ENCODE measurements at regions not wholly inside any gene's neighbourhood (a gene's known extent, or its start where the extent isn't known, plus 50 kb on each side); places are given as distances from the start of the nearest gene placed in this dataset.

- H3K9me3 Mint-ChIP-seq, result peaks cover 4 to 22% (median 6%) of the 10 kb centered on the region in 7 donors
- no peak overlapping the region for H3K27ac Mint-ChIP-seq
- no peak overlapping the region for H3K4me3 Mint-ChIP-seq
- peaks cover 4 to 8% of the 10 kb centered on the region in 2 donors for H3K36me3 Mint-ChIP-seq
- DNase-seq, result no peak
- H3K4me1 Mint-ChIP-seq, result peaks cover 5 to 7% (median 6%) of the 10 kb centered on the region in 3 donors
- no peak for ATAC-seq (ENCODE audit: low read depth in 2 of 2)
- H3K27me3 Mint-ChIP-seq, result no peaks in the 10 kb centered on the region
Observed at GRCh38 chr2:181157326-181157725, 176.9 kb downstream of the UBE2E3 start.

GRCh38 chr2:181158427-181158826, 178.0 kb downstream of the UBE2E3 start:
- no peaks in the 10 kb centered on the region for H3K27me3 Mint-ChIP-seq
- peaks cover 4 to 22% (median 6%) of the 10 kb centered on the region in 7 donors for H3K9me3 Mint-ChIP-seq
- peaks cover 4 to 8% of the 10 kb centered on the region in 2 donors for H3K36me3 Mint-ChIP-seq
- peaks cover 3 to 5% (median 5%) of the 10 kb centered on the region in 3 donors for H3K4me1 Mint-ChIP-seq
- DNase-seq (no peak), ATAC-seq (ENCODE audit: low read depth in 2 of 2) (no peak)
- no peak overlapping the region for H3K27ac Mint-ChIP-seq
- H3K4me3 Mint-ChIP-seq, result no peak overlapping the region

- no peak for ATAC-seq (ENCODE audit: low read depth in 2 of 2)
- peak overlapping the region in 1 of 6 donors; percentile 19 for H3K27ac Mint-ChIP-seq
- H3K27me3 Mint-ChIP-seq, result no peaks in the 10 kb centered on the region
- H3K36me3 Mint-ChIP-seq, result peaks cover 2 to 4% of the 10 kb centered on the region in 2 donors
- no peak overlapping the region for H3K4me3 Mint-ChIP-seq
- peaks cover 17 to 33% (median 32%) of the 10 kb centered on the region in 3 donors for H3K4me1 Mint-ChIP-seq
- H3K9me3 Mint-ChIP-seq, result peaks cover under 1 to 9% (median 8%) of the 10 kb centered on the region in 7 donors
- no peak for DNase-seq
Observed at GRCh38 chr2:181161615-181162014, 181.2 kb downstream of the UBE2E3 start.

GRCh38 chr2:181163139-181163538, 182.7 kb downstream of the UBE2E3 start:
- peaks cover 20 to 36% (median 32%) of the 10 kb centered on the region in 3 donors for H3K4me1 Mint-ChIP-seq
- H3K4me3 Mint-ChIP-seq, result no peak overlapping the region
- peaks cover 0 to 9% (median 5%) of the 10 kb centered on the region in 7 donors for H3K9me3 Mint-ChIP-seq
- H3K27me3 Mint-ChIP-seq, result no peaks in the 10 kb centered on the region
- ATAC-seq (ENCODE audit: low read depth in 2 of 2) (peak in 1 of 2 donors; percentile 20), DNase-seq (no peak)
- H3K27ac Mint-ChIP-seq, result peak overlapping the region in 3 of 6 donors; percentile 17 to 84 (median 44)
- H3K36me3 Mint-ChIP-seq, result peaks cover 0 to 8% of the 10 kb centered on the region in 2 donors

GRCh38 chr2:181163691-181164090, 183.3 kb downstream of the UBE2E3 start:
- Mint-ChIP-seq H3K4me3 (no peak overlapping the region), H3K36me3 (peaks cover 0 to 8% of the 10 kb centered on the region in 2 donors), H3K4me1 (peaks cover 20 to 36% (median 32%) of the 10 kb centered on the region in 3 donors), H3K27me3 (no peaks in the 10 kb centered on the region), H3K9me3 (peaks cover 0 to 9% (median 5%) of the 10 kb centered on the region in 7 donors), H3K27ac (peak overlapping the region in 2 of 6 donors; percentile 30 to 76)
- ATAC-seq (ENCODE audit: low read depth in 2 of 2) (no peak), DNase-seq (no peak)

- Mint-ChIP-seq H3K27ac (peak overlapping the region in 4 of 6 donors; percentile 18 to 81 (median 72)), H3K9me3 (peaks cover 0 to 9% (median 5%) of the 10 kb centered on the region in 7 donors), H3K4me3 (peak overlapping the region in 6 of 8 donors; percentile 4 to 78 (median 32)), H3K4me1 (peaks cover 20 to 36% (median 32%) of the 10 kb centered on the region in 3 donors), H3K27me3 (no peaks in the 10 kb centered on the region), H3K36me3 (peaks cover 0 to 8% of the 10 kb centered on the region in 2 donors)
- peak; percentile 11 for DNase-seq
- peak; percentile 70 to 71 for ATAC-seq (ENCODE audit: low read depth in 2 of 2)
Observed at GRCh38 chr2:181164699-181165098, 184.3 kb downstream of the UBE2E3 start.

- Mint-ChIP-seq H3K27me3 (no peaks in the 10 kb centered on the region), H3K27ac (peak overlapping the region in 4 of 6 donors; percentile 18 to 79 (median 51)), H3K4me3 (peak overlapping the region in 6 of 8 donors; percentile 27 to 79 (median 47)), H3K4me1 (peaks cover 20 to 36% (median 32%) of the 10 kb centered on the region in 3 donors), H3K36me3 (peaks cover 0 to 8% of the 10 kb centered on the region in 2 donors), H3K9me3 (peaks cover 0 to 9% (median 5%) of the 10 kb centered on the region in 7 donors)
- DNase-seq (no peak), ATAC-seq (ENCODE audit: low read depth in 2 of 2) (peak; percentile 51 to 61)
Observed at GRCh38 chr2:181165199-181165868, 184.9 kb downstream of the UBE2E3 start.

GRCh38 chr2:181169503-181169902, 189.1 kb downstream of the UBE2E3 start:
- ATAC-seq (ENCODE audit: low read depth in 2 of 2), result no peak
- no peaks in the 10 kb centered on the region for H3K27me3 Mint-ChIP-seq
- H3K4me3 Mint-ChIP-seq, result no peak overlapping the region
- no peak for DNase-seq
- peaks cover 0 to 9% (median 5%) of the 10 kb centered on the region in 7 donors for H3K9me3 Mint-ChIP-seq
- no peak overlapping the region for H3K27ac Mint-ChIP-seq
- H3K36me3 Mint-ChIP-seq, result peaks cover 0 to 8% of the 10 kb centered on the region in 2 donors
- peaks cover 15 to 24% (median 18%) of the 10 kb centered on the region in 3 donors for H3K4me1 Mint-ChIP-seq

GRCh38 chr2:181170256-181170655, 189.9 kb downstream of the UBE2E3 start:
- Mint-ChIP-seq H3K4me1 (peaks cover 11 to 16% (median 12%) of the 10 kb centered on the region in 3 donors), H3K4me3 (no peak overlapping the region), H3K9me3 (peaks cover 0 to 8% (median 5%) of the 10 kb centered on the region in 7 donors), H3K36me3 (peaks cover 0 to 8% of the 10 kb centered on the region in 2 donors), H3K27me3 (no peaks in the 10 kb centered on the region), H3K27ac (no peak overlapping the region)
- DNase-seq (no peak), ATAC-seq (ENCODE audit: low read depth in 2 of 2) (no peak)

GRCh38 chr2:181172676-181173075, 192.3 kb downstream of the UBE2E3 start:
- peaks cover 0 to 5% (median 0%) of the 10 kb centered on the region in 7 donors for H3K9me3 Mint-ChIP-seq
- no peaks in the 10 kb centered on the region for H3K27me3 Mint-ChIP-seq
- H3K36me3 Mint-ChIP-seq, result peaks cover 0 to 3% of the 10 kb centered on the region in 2 donors
- H3K27ac Mint-ChIP-seq, result no peak overlapping the region
- peaks cover 0 to 1% (median 0%) of the 10 kb centered on the region in 3 donors for H3K4me1 Mint-ChIP-seq
- H3K4me3 Mint-ChIP-seq, result no peak overlapping the region
- ATAC-seq (ENCODE audit: low read depth in 2 of 2) (no peak), DNase-seq (no peak)

GRCh38 chr2:181174611-181175580, 194.5 kb downstream of the UBE2E3 start:
- Mint-ChIP-seq H3K36me3 (no peaks in the 10 kb centered on the region), H3K4me3 (no peak overlapping the region), H3K27me3 (no peaks in the 10 kb centered on the region), H3K9me3 (no peaks in the 10 kb centered on the region), H3K4me1 (no peaks in the 10 kb centered on the region), H3K27ac (no peak overlapping the region)
- ATAC-seq (ENCODE audit: low read depth in 2 of 2), result no peak
- no peak for DNase-seq

- no peak overlapping the region for H3K4me3 Mint-ChIP-seq
- H3K4me1 Mint-ChIP-seq, result no peaks in the 10 kb centered on the region
- peak overlapping the region in 1 of 6 donors; percentile 66 for H3K27ac Mint-ChIP-seq
- no peaks in the 10 kb centered on the region for H3K9me3 Mint-ChIP-seq
- H3K27me3 Mint-ChIP-seq, result no peaks in the 10 kb centered on the region
- no peak for DNase-seq
- no peaks in the 10 kb centered on the region for H3K36me3 Mint-ChIP-seq
- no peak for ATAC-seq (ENCODE audit: low read depth in 2 of 2)
Observed at GRCh38 chr2:181176540-181176939, 196.1 kb downstream of the UBE2E3 start.

GRCh38 chr2:181177376-181177775, 197.0 kb downstream of the UBE2E3 start:
- no peaks in the 10 kb centered on the region for H3K36me3 Mint-ChIP-seq
- no peak for ATAC-seq (ENCODE audit: low read depth in 2 of 2)
- no peaks in the 10 kb centered on the region for H3K27me3 Mint-ChIP-seq
- no peaks in the 10 kb centered on the region for H3K9me3 Mint-ChIP-seq
- no peak for DNase-seq
- no peak overlapping the region for H3K4me3 Mint-ChIP-seq
- H3K27ac Mint-ChIP-seq, result no peak overlapping the region
- H3K4me1 Mint-ChIP-seq, result no peaks in the 10 kb centered on the region

All from naive B cell (primary cell).